CMK (cell line): ENCODE measurements at regions not wholly inside any gene's neighbourhood (a gene's known extent, or its start where the extent isn't known, plus 50 kb on each side); places are given as distances from the start of the nearest gene placed in this dataset.

Experiments
- DNase-seq: peaks from one replicate; pipeline ENCODE4 v3.0.0-alpha.2; 2010; ENCODE audit warnings: low read depth

- DNase-seq: no peak
Observed at GRCh38 chr2:129752686-129753085, 226.8 kb upstream of the RAB6C start.

GRCh38 chr2:129753261-129753660 lies 226.2 kb upstream of the RAB6C start:
- no peak for DNase-seq

GRCh38 chr2:129754421-129754820 lies 225.0 kb upstream of the RAB6C start:
- DNase-seq: no peak

- no peak for DNase-seq
Observed at GRCh38 chr2:129754831-129755230, 224.6 kb upstream of the RAB6C start.

- DNase-seq: no peak
Observed at GRCh38 chr2:129755786-129756185, 223.7 kb upstream of the RAB6C start.

- DNase-seq: no peak
Observed at GRCh38 chr2:129756276-129756675, 223.2 kb upstream of the RAB6C start.

GRCh38 chr2:129757366-129757914 lies 222.0 kb upstream of the RAB6C start:
- DNase-seq: no peak

GRCh38 chr2:129757915-129758783 lies 221.3 kb upstream of the RAB6C start:
- DNase-seq: no peak

GRCh38 chr2:129758784-129759471 lies 220.5 kb upstream of the RAB6C start:
- no peak for DNase-seq

- no peak for DNase-seq
Observed at GRCh38 chr2:129759472-129760010, 219.9 kb upstream of the RAB6C start.

GRCh38 chr2:129760669-129761068 lies 218.8 kb upstream of the RAB6C start:
- DNase-seq: no peak

- no peak for DNase-seq
Observed at GRCh38 chr2:129761569-129762021, 217.9 kb upstream of the RAB6C start.

- DNase-seq: no peak
Observed at GRCh38 chr2:129762386-129763189, 216.9 kb upstream of the RAB6C start.

GRCh38 chr2:129763190-129763846 lies 216.1 kb upstream of the RAB6C start:
- no peak for DNase-seq

GRCh38 chr2:129763966-129764365 lies 215.5 kb upstream of the RAB6C start:
- no peak for DNase-seq

GRCh38 chr2:129764376-129765325 lies 214.8 kb upstream of the RAB6C start:
- no peak for DNase-seq

GRCh38 chr2:129765326-129765677 lies 214.2 kb upstream of the RAB6C start:
- DNase-seq: no peak

GRCh38 chr2:129765678-129766351 lies 213.7 kb upstream of the RAB6C start:
- DNase-seq: no peak

- DNase-seq: no peak
Observed at GRCh38 chr2:129766374-129766993, 213.0 kb upstream of the RAB6C start.
